H9 (cell line): ENCODE measurements at regions not wholly inside any gene's neighbourhood (a gene's known extent, or its start where the extent isn't known, plus 50 kb on each side); places are given as distances from the start of the nearest gene placed in this dataset.

Experiments
- DNase-seq: peaks from one replicate; pipeline ENCODE4 v3.0.0-alpha.2; 2017
- H2AFZ ChIP-seq: one replicate; pipeline ENCODE4 v1.6.1; 2013; ENCODE audit warnings: mild to moderate bottlenecking, low read length, control low read depth, moderate library complexity
- H2AK5ac ChIP-seq: 2 replicates; pipeline ENCODE4 v1.6.1; 2013; ENCODE audit warnings: low read length, control low read depth, mixed read lengths; ENCODE audit not compliant: insufficient read length
- H2BK120ac ChIP-seq: one replicate; pipeline ENCODE4 v1.6.1; 2013; ENCODE audit warnings: low read depth, mild to moderate bottlenecking, low read length, control low read depth, inconsistent platforms; ENCODE audit not compliant: poor library complexity, severe bottlenecking
- H2BK12ac ChIP-seq: 2 replicates; pipeline ENCODE4 v1.6.1; 2013; ENCODE audit warnings: low read length, control low read depth, mixed read lengths, low read depth; ENCODE audit not compliant: insufficient read length
- H2BK15ac ChIP-seq: 2 replicates; pipeline ENCODE4 v1.6.1; 2013; ENCODE audit warnings: low read depth, low read length, control low read depth
- H2BK20ac ChIP-seq: one replicate; pipeline ENCODE4 v1.6.1; 2013; ENCODE audit warnings: low read depth, mild to moderate bottlenecking, low read length, control low read depth, inconsistent platforms; ENCODE audit not compliant: poor library complexity, severe bottlenecking
- H2BK5ac ChIP-seq: 2 replicates; pipeline ENCODE4 v1.6.1; 2013; ENCODE audit warnings: low read length, control low read depth, mixed read lengths; ENCODE audit not compliant: insufficient read length
- H3K14ac ChIP-seq: 2 replicates; pipeline ENCODE4 v1.6.1; 2013; ENCODE audit warnings: low read length, control low read depth; ENCODE audit not compliant: insufficient read depth
- H3K18ac ChIP-seq: 2 replicates; pipeline ENCODE4 v1.6.1; 2013; ENCODE audit warnings: low read depth, mild to moderate bottlenecking, mixed read lengths, low read length, control low read depth; ENCODE audit not compliant: insufficient read length
- H3K23ac ChIP-seq: 2 replicates; pipeline ENCODE4 v1.6.1; 2013; ENCODE audit warnings: low read length, control low read depth, mixed read lengths, low read depth; ENCODE audit not compliant: insufficient read length
- H3K23me2 ChIP-seq: 2 replicates; pipeline ENCODE4 v1.6.1; 2013; ENCODE audit warnings: low read depth, mild to moderate bottlenecking, mixed read lengths, low read length, control low read depth; ENCODE audit not compliant: insufficient read length, poor library complexity, severe bottlenecking
- H3K27ac ChIP-seq: 2 replicates; pipeline ENCODE4 v1.5.1; 2013; ENCODE audit warnings: low read length, control low read depth, mixed read lengths, low read depth; ENCODE audit not compliant: insufficient read length
- H3K27me3 ChIP-seq: 2 replicates; pipeline ENCODE4 v1.6.1; 2013; ENCODE audit warnings: low read length, control low read depth, inconsistent platforms; ENCODE audit not compliant: insufficient read depth
- H3K4ac ChIP-seq: 2 replicates; pipeline ENCODE4 v1.6.1; 2013; ENCODE audit warnings: low read depth, mild to moderate bottlenecking, control low read depth, inconsistent platforms, low read length, moderate library complexity
- H3K4me1 ChIP-seq: 2 replicates; pipeline ENCODE4 v1.6.1; 2013; ENCODE audit warnings: low read length, control low read depth, inconsistent platforms; ENCODE audit not compliant: insufficient read depth
- H3K4me2 ChIP-seq: 2 replicates; pipeline ENCODE4 v1.6.1; 2013; ENCODE audit warnings: low read length, control low read depth, mixed read lengths; ENCODE audit not compliant: insufficient read length, insufficient read depth
- H3K56ac ChIP-seq: 2 replicates; pipeline ENCODE4 v1.6.1; 2013; ENCODE audit warnings: low read depth, mild to moderate bottlenecking, mixed read lengths, low read length, control low read depth; ENCODE audit not compliant: insufficient read length
- H3K79me1 ChIP-seq: 2 replicates; pipeline ENCODE4 v1.6.1; 2013; ENCODE audit warnings: low read depth, mild to moderate bottlenecking, moderate library complexity, low read length, control low read depth, inconsistent platforms; ENCODE audit not compliant: insufficient read depth, poor library complexity, severe bottlenecking
- H3K79me2 ChIP-seq: 2 replicates; pipeline ENCODE4 v1.6.1; 2013; ENCODE audit warnings: low read length, control low read depth, inconsistent platforms; ENCODE audit not compliant: insufficient read depth
- H3K9ac ChIP-seq: 2 replicates; pipeline ENCODE4 v1.6.1; 2013; ENCODE audit warnings: low read length, control low read depth, mixed read lengths; ENCODE audit not compliant: insufficient read length; ENCODE audit errors: extremely low read depth
- H3K9me3 ChIP-seq: one replicate; pipeline ENCODE4 v1.6.1; 2013; ENCODE audit warnings: low read depth, low read length, inconsistent platforms; ENCODE audit not compliant: control insufficient read depth
- H3T11ph ChIP-seq: one replicate; pipeline ENCODE4 v1.6.1; 2013; ENCODE audit warnings: mild to moderate bottlenecking, low read length, control low read depth, inconsistent platforms
- H4K20me1 ChIP-seq: one replicate; pipeline ENCODE4 v1.6.1; 2013; ENCODE audit not compliant: control insufficient read depth, insufficient read length, insufficient read depth
- H4K5ac ChIP-seq: 2 replicates; pipeline ENCODE4 v1.6.1; 2013; ENCODE audit warnings: low read depth, mild to moderate bottlenecking, mixed read lengths, low read length, control low read depth; ENCODE audit not compliant: insufficient read length
- H4K8ac ChIP-seq: replicated peaks from 2 replicates; pipeline ENCODE4 v1.6.1; 2013; ENCODE audit warnings: low read length, control low read depth, mixed read lengths, low read depth; ENCODE audit not compliant: insufficient read length
- H4K91ac ChIP-seq: 2 replicates; pipeline ENCODE4 v1.6.1; 2013; ENCODE audit warnings: low read depth, mild to moderate bottlenecking, moderate library complexity, mixed read lengths, low read length, control low read depth; ENCODE audit not compliant: insufficient read length
- H3K27ac Mint-ChIP-seq, 3 experiments: 2 replicates in 2 of 3; 3 replicates in 1 of 3; pipeline ENCODE4 v1.8.0; 2020 to 2021; ENCODE audit warnings: mixed read lengths in 3 of 3, mild to moderate bottlenecking in 1 of 3, moderate library complexity in 1 of 3
- H3K27me3 Mint-ChIP-seq: 2 replicates; pipeline ENCODE4 v1.8.0; 2021; ENCODE audit warnings: low read depth, mild to moderate bottlenecking, moderate library complexity, mixed read lengths
- H3K36me3 Mint-ChIP-seq, 3 experiments: 2 replicates in 2 of 3; 3 replicates in 1 of 3; pipeline ENCODE4 v1.8.0; 2020 to 2021; ENCODE audit warnings: low read depth in 3 of 3, mixed read lengths in 3 of 3; ENCODE audit not compliant: insufficient read depth in 1 of 3
- H3K4me1 Mint-ChIP-seq, 2 experiments: 2 replicates each; pipeline ENCODE4 v1.8.0; 2020; ENCODE audit warnings: mixed read lengths in 2 of 2
- H3K4me3 Mint-ChIP-seq, 2 experiments: 2 replicates in 1 of 2; 3 replicates in 1 of 2; pipeline ENCODE4 v1.8.0; 2020 to 2021; ENCODE audit warnings: mild to moderate bottlenecking in 2 of 2, mixed read lengths in 2 of 2, moderate library complexity in 1 of 2
- H3K9me3 Mint-ChIP-seq, 2 experiments: 2 replicates in 1 of 2; 3 replicates in 1 of 2; pipeline ENCODE4 v1.8.0; 2020; ENCODE audit warnings: mild to moderate bottlenecking in 2 of 2, mixed read lengths in 2 of 2, moderate library complexity in 1 of 2
- CTCF ChIP-seq: fragments of 200-600 bp; sonication (generic); conservative IDR thresholded peaks from 3 replicates; pipeline ENCODE4 v1.8.0; 2021; ENCODE audit warnings: antibody characterized with exemption, mild to moderate bottlenecking
- WGBS: extraction: QIAGEN DNeasy Blood & Tissue Kit; methylation state at CpG from one replicate; pipeline ENCODE4 v1.1.7; 2013; ENCODE audit warnings: missing lambda C conversion rate, low lambda C conversion rate, mixed read lengths; ENCODE audit not compliant: insufficient read length; ENCODE audit errors: extremely low coverage; 5-methylcytosine and 5-hydroxymethylcytosine counted together

GRCh38 chr16:26740771-26741170 is 326.0 kb upstream of the C16orf82 start:
- Mint-ChIP-seq H3K4me1 (peaks cover 8% of the 10 kb centered on the region in 2 experiments), H3K27ac (no peak overlapping the region), H3K36me3 (no peaks in the 10 kb centered on the region), H3K4me3 (no peak overlapping the region), H3K9me3 (no peaks in the 10 kb centered on the region), H3K27me3 (peaks cover 54% of the 10 kb centered on the region)
- Histone ChIP-seq H3K9me3 (no peaks in the 10 kb centered on the region), H3K4me2 (no peak overlapping the region), H2AK5ac (no peak overlapping the region), H3K18ac (no peak overlapping the region), H2BK12ac (no peak overlapping the region), H3K4me1 (no peaks in the 10 kb centered on the region; the same call in 1 of the 2 replicates), H3K56ac (no peak overlapping the region), H4K5ac (no peak overlapping the region), H3K4ac (no peak overlapping the region), H3K23me2 (no peaks in the 10 kb centered on the region), H3T11ph (no peak overlapping the region), H4K91ac (no peak overlapping the region), H3K23ac (no peak overlapping the region), H3K14ac (no peak overlapping the region), H3K27me3 (no peaks in the 10 kb centered on the region; the same call in 1 of the 2 replicates), H3K79me1 (no peaks in the 10 kb centered on the region), H3K27ac (no peak overlapping the region), H2BK5ac (no peak overlapping the region), H2BK15ac (no peak overlapping the region), H2AFZ (no peak overlapping the region), H4K20me1 (no peaks in the 10 kb centered on the region), H3K79me2 (no peaks in the 10 kb centered on the region), H4K8ac (no peak overlapping the region), H2BK120ac (no peak overlapping the region), H3K9ac (no peak overlapping the region), H2BK20ac (no peak overlapping the region)
- no peak for TF ChIP-seq CTCF
- WGBS, result no CpG with 5 or more reads among the region's 2 CpGs
- no peak for DNase-seq
